ENCODE measurements at regions not wholly inside any gene's neighbourhood (a gene's known extent, or its start where the extent isn't known, plus 50 kb on each side); places are given as distances from the start of the nearest gene placed in this dataset.
A peak's percentile ranks its signal among the peaks of the same experiment; 100 is the strongest.
"Not testable (repeated sequence)": the region's sequence is repeated elsewhere in the genome, so short reads cannot be mapped to it uniquely, and the experiment has no call there.

DNA sequence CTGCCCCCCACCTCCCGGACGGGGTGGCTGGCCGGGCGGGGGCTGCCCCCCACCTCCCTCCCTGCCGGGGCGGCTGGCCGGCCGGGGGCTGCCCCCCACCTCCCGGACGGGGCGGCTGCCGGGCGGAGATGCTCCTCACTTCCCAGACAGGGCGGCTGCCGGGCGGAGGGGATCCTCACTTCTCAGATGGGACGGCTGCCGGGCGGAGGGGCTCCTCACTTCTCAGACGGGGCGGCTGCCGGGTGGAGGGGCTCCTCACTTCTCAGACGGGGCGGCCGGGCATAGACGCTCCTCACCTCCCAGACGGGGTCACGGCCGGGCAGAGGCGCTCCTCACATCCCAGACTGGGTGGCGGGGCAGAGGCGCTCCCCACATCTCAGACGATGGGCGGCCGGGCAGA, 74.8 kb upstream of the NMUR2 start:
- H3K9me3 ChIP-seq (ENCODE audit: control insufficient read depth, low read length); H3K27ac ChIP-seq (ENCODE audit: low read depth in 1 of 2, low read length in 2 of 2); ATAC-seq (ENCODE audit: low FRiP score); H3K27me3 ChIP-seq (ENCODE audit: control insufficient read depth in 1 of 2, insufficient read depth in 2 of 2, low read length in 1 of 2); H3K4me3 ChIP-seq (ENCODE audit: low read length in 2 of 2); DNase-seq; H3K4me1 ChIP-seq (ENCODE audit: control insufficient read depth in 1 of 2, insufficient read depth in 2 of 2, low read length in 2 of 2); intact Hi-C loops (cut with DNase I); H3K36me3 ChIP-seq (ENCODE audit: control insufficient read depth in 1 of 2, insufficient read depth in 2 of 2, low read length in 1 of 2): not testable (repeated sequence)
- WGBS, 2 donors: 94 to 96% methylated on average over 23 to 35 of the region's 35 CpGs

DNA sequence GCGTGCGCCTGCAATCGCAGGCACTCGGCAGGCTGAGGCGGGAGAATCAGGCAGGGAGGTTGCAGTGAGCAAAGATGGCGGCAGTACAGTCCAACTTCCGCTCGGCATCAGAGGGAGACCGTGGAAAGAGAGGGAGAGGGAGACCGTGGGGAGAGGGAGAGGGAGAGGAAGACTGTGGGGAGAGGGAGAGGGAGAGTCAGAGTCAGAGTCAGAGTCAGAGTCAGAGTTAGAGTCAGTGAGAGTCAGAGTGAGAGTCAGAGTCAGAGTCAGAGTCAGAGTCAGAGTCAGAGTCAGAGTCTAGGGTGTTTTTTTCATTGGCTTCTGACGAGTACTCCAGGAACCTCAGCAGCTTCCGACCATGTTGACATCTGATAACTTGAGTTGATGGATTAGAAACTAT, 75.6 kb upstream of the NMUR2 start:
- intact Hi-C loops (cut with DNase I); H3K4me1 ChIP-seq (ENCODE audit: control insufficient read depth in 1 of 2, insufficient read depth in 2 of 2, low read length in 2 of 2); ATAC-seq (ENCODE audit: low FRiP score); H3K9me3 ChIP-seq (ENCODE audit: control insufficient read depth, low read length); H3K27ac ChIP-seq (ENCODE audit: low read depth in 1 of 2, low read length in 2 of 2); H3K4me3 ChIP-seq (ENCODE audit: low read length in 2 of 2); DNase-seq; H3K27me3 ChIP-seq (ENCODE audit: control insufficient read depth in 1 of 2, insufficient read depth in 2 of 2, low read length in 1 of 2); H3K36me3 ChIP-seq (ENCODE audit: control insufficient read depth in 1 of 2, insufficient read depth in 2 of 2, low read length in 1 of 2): not testable (repeated sequence)
- WGBS, 2 donors: 87 to 91% methylated on average over 12 of the region's 12 CpGs

DNA sequence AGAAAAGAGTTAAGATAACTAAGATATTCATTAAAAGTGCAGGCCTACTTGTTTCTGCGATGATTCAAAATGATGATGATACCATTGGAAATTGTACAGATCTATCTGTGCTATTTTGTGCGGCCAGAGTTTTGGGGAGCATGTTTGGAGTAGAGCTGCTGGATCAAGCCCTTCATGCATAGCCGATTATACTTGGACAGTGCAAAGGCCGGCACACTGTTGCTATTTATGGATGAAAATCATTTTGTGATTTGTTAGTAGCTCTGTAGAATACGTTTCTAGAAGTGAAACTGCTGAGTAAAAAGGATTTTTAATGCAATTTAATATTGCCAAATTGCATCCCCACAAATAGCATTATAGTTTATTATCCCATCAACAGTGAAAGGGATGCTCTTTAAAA, 82.1 kb upstream of the NMUR2 start:
- intact Hi-C loops (cut with DNase I): no loop called here
- no peaks in the 10 kb centered on the region for H3K9me3 ChIP-seq (ENCODE audit: control insufficient read depth, low read length)
- DNase-seq (no peak), ATAC-seq (ENCODE audit: low FRiP score) (no peak)
- no peaks in the 10 kb centered on the region for H3K4me1 ChIP-seq (ENCODE audit: control insufficient read depth in 1 of 2, insufficient read depth in 2 of 2, low read length in 2 of 2)
- H3K27ac ChIP-seq (ENCODE audit: low read depth in 1 of 2, low read length in 2 of 2): no peak overlapping the region
- no peaks in the 10 kb centered on the region for H3K36me3 ChIP-seq (ENCODE audit: control insufficient read depth in 1 of 2, insufficient read depth in 2 of 2, low read length in 1 of 2)
- H3K4me3 ChIP-seq (ENCODE audit: low read length in 2 of 2): no peak overlapping the region
- 74 to 75% methylated on average over 5 of the region's 5 CpGs for WGBS, 2 donors
- no peaks in the 10 kb centered on the region for H3K27me3 ChIP-seq (ENCODE audit: control insufficient read depth in 1 of 2, insufficient read depth in 2 of 2, low read length in 1 of 2)

DNA sequence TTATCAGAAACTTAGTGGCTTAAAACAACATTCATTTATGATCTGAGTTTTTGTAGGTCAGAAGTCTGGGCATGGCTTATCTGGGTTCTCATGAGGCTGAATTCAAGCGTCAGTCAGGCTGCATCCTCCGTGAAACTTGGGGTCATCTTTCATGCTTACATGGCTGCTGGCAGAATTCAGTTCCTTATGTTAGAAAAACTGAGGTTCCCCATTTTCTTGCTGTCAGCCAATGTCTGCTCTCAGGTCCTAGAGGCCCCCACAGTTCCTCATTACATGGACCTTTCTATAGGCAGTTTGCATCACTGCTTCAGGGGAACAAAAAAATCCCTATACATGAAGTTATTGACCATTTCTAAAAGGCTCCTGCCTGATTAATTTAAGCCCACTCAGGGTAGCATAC, 83.8 kb upstream of the NMUR2 start:
- intact Hi-C loops (cut with DNase I): no loop called here
- no peak overlapping the region for H3K4me3 ChIP-seq (ENCODE audit: low read length in 2 of 2)
- no peak overlapping the region for H3K27ac ChIP-seq (ENCODE audit: low read depth in 1 of 2, low read length in 2 of 2)
- DNase-seq: no peak
- 63 to 73% methylated on average over 2 of the region's 2 CpGs for WGBS, 2 donors
- ATAC-seq (ENCODE audit: low FRiP score): no peak
- H3K9me3 ChIP-seq (ENCODE audit: control insufficient read depth, low read length): no peaks in the 10 kb centered on the region
- no peaks in the 10 kb centered on the region for H3K27me3 ChIP-seq (ENCODE audit: control insufficient read depth in 1 of 2, insufficient read depth in 2 of 2, low read length in 1 of 2)
- no peaks in the 10 kb centered on the region for H3K36me3 ChIP-seq (ENCODE audit: control insufficient read depth in 1 of 2, insufficient read depth in 2 of 2, low read length in 1 of 2)
- H3K4me1 ChIP-seq (ENCODE audit: control insufficient read depth in 1 of 2, insufficient read depth in 2 of 2, low read length in 2 of 2): no peaks in the 10 kb centered on the region

DNA sequence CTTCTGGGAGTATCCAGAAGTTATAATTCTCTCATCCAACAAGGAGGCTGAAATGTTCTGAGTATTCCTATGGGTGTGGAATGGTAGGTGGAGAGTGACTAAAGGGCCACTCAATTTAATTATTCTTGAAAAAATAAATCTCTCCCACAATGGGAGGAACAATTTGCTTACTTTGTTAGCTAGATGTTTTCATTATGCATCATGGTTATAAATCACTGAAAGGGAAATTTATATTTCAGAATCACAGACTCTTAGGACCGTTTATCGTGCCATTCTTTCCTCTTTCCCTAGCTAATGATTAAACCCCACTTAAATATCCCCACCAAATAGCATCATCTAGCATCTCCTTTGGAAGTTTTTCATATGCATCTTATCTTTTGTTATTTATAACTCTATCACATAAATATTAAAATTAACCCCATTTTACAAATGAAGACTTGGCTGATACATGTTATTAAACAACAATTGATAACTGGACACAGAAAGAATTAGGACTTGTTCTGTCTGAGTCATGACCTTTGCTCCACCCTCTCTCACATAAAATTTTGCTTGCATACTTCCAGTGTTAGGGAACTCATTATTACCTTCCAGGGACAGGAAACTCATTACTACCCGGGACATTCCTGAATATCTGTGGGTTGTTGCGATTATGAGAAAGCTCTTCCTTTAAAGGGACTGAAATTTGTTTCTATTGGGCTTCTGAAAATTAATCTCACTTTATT, 94.9 kb upstream of the NMUR2 start:
- intact Hi-C loops (cut with DNase I): loop anchor here (10.0 kb wide), 1 partner anchor 675 kb away; no protein-coding TSS in a partner anchor
- no peaks in the 10 kb centered on the region for H3K9me3 ChIP-seq (ENCODE audit: control insufficient read depth, low read length)

DNA sequence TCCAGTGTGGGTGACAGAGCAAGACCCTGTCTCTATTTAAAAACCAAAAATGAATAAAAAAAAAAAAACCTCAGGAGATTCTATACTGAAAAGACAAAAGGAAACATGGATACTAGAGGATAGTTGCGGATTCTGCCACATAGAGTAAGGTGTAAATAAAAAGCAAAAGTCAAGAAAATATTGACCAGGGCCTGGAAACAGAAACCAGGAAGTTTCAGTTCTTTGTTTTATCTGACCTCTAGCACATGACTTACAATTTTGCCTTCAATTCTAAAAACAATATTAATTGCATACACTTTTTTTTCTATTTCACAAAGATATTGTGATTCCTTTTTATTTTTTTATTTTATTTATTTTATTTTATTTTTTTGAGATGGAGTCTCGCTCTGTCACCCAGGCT, 96.2 kb upstream of the NMUR2 start:
- DNase-seq (no peak), ATAC-seq (ENCODE audit: low FRiP score) (no peak)
- H3K9me3 ChIP-seq (ENCODE audit: control insufficient read depth, low read length): no peaks in the 10 kb centered on the region
- H3K27ac ChIP-seq (ENCODE audit: low read depth in 1 of 2, low read length in 2 of 2): no peak overlapping the region
- intact Hi-C loops (cut with DNase I): loop anchor here (10.0 kb wide), 1 partner anchor 676 kb away; no protein-coding TSS in a partner anchor
- H3K4me3 ChIP-seq (ENCODE audit: low read length in 2 of 2): no peak overlapping the region
- H3K36me3 ChIP-seq (ENCODE audit: control insufficient read depth in 1 of 2, insufficient read depth in 2 of 2, low read length in 1 of 2): no peaks in the 10 kb centered on the region
- WGBS, 2 donors: 96 to 98% methylated on average over 2 of the region's 2 CpGs
- no peaks in the 10 kb centered on the region for H3K27me3 ChIP-seq (ENCODE audit: control insufficient read depth in 1 of 2, insufficient read depth in 2 of 2, low read length in 1 of 2)
- H3K4me1 ChIP-seq (ENCODE audit: control insufficient read depth in 1 of 2, insufficient read depth in 2 of 2, low read length in 2 of 2): peaks cover 0 to 1% of the 10 kb centered on the region in 2 donors

More for the DNA sequence above, 94.9 kb upstream of the NMUR2 start:
- H3K36me3 ChIP-seq (ENCODE audit: control insufficient read depth in 1 of 2, insufficient read depth in 2 of 2, low read length in 1 of 2): no peaks in the 10 kb centered on the region
- DNase-seq (no peak), ATAC-seq (ENCODE audit: low FRiP score) (no peak)
- H3K27me3 ChIP-seq (ENCODE audit: control insufficient read depth in 1 of 2, insufficient read depth in 2 of 2, low read length in 1 of 2): no peaks in the 10 kb centered on the region
- no peak overlapping the region for H3K4me3 ChIP-seq (ENCODE audit: low read length in 2 of 2)
- H3K4me1 ChIP-seq (ENCODE audit: control insufficient read depth in 1 of 2, insufficient read depth in 2 of 2, low read length in 2 of 2): no peaks in the 10 kb centered on the region
- 39 to 44% methylated on average over 4 of the region's 4 CpGs for WGBS, 2 donors
- H3K27ac ChIP-seq (ENCODE audit: low read depth in 1 of 2, low read length in 2 of 2): no peak overlapping the region

DNA sequence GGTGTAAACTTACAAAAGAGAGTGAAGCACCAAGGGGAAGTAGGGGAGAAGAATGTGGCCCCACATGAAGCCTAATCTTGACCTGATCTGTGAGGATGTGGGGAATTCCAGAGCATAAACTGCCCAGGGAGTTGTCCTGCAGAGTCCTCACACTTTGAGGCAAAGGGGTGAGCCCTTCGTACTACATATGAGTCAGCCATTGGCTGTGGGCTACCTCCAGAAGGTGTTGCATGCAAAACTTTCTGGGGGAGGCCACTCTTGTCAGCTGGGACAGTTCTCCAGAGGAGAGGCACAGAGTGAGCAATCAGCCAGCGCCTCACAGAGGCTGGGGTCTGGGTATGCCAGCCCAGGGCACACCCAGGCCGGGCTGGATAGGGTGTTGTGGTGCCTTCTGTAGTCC, 98.1 kb upstream of the NMUR2 start:
- ATAC-seq (ENCODE audit: low FRiP score) (no peak), DNase-seq (no peak)
- H3K36me3 ChIP-seq (ENCODE audit: control insufficient read depth in 1 of 2, insufficient read depth in 2 of 2, low read length in 1 of 2): no peaks in the 10 kb centered on the region
- H3K4me3 ChIP-seq (ENCODE audit: low read length in 2 of 2): no peak overlapping the region
- H3K27me3 ChIP-seq (ENCODE audit: control insufficient read depth in 1 of 2, insufficient read depth in 2 of 2, low read length in 1 of 2): no peaks in the 10 kb centered on the region
- intact Hi-C loops (cut with DNase I): loop anchor here (10.0 kb wide), 1 partner anchor 678 kb away; no protein-coding TSS in a partner anchor
- WGBS, 2 donors: 89 to 92% methylated on average over 3 of the region's 3 CpGs
- no peaks in the 10 kb centered on the region for H3K9me3 ChIP-seq (ENCODE audit: control insufficient read depth, low read length)
- peaks cover 0 to 1% of the 10 kb centered on the region in 2 donors for H3K4me1 ChIP-seq (ENCODE audit: control insufficient read depth in 1 of 2, insufficient read depth in 2 of 2, low read length in 2 of 2)
- H3K27ac ChIP-seq (ENCODE audit: low read depth in 1 of 2, low read length in 2 of 2): no peak overlapping the region

DNA sequence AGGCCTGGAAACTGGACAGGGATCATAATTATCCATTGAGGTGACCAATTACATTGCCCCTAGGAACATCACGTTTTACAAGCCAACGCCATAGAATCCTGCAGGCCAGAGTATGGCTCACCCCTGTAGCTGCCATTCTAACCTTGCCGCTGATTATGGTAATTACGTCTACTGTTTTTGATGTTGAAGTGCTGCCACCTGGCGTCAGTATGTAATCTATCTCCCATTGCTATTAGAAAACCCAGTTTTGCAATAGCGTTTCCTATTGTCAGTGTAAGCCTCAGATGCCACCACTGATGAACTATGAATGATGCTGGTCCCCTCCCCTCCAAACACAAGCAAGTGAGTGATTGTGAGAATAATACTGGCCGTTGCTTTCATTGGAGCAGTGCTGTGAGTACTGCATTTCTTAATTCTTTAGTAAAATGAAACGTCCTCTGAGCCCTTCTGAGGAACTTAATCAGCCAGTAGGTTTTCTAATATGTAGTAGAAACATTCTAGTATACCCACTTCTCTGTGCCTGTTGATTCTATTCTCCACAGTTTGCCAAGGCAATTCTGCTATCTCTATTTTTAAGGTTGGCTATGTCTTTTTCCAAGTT, 100.5 kb upstream of the NMUR2 start:
- H3K9me3 ChIP-seq (ENCODE audit: control insufficient read depth, low read length): no peaks in the 10 kb centered on the region
- intact Hi-C loops (cut with DNase I): loop anchor here (10.0 kb wide), 1 partner anchor 681 kb away; no protein-coding TSS in a partner anchor
- H3K36me3 ChIP-seq (ENCODE audit: control insufficient read depth in 1 of 2, insufficient read depth in 2 of 2, low read length in 1 of 2): no peaks in the 10 kb centered on the region
- H3K4me3 ChIP-seq (ENCODE audit: low read length in 2 of 2): no peak overlapping the region
- DNase-seq (peak in 1 of 2 donors; percentile 46), ATAC-seq (ENCODE audit: low FRiP score) (peak; percentile 43)
- WGBS, 2 donors: 10 to 11% methylated on average over 8 of the region's 8 CpGs
- no peaks in the 10 kb centered on the region for H3K27me3 ChIP-seq (ENCODE audit: control insufficient read depth in 1 of 2, insufficient read depth in 2 of 2, low read length in 1 of 2)
- peaks cover 0 to 1% of the 10 kb centered on the region in 2 donors for H3K4me1 ChIP-seq (ENCODE audit: control insufficient read depth in 1 of 2, insufficient read depth in 2 of 2, low read length in 2 of 2)
- H3K27ac ChIP-seq (ENCODE audit: low read depth in 1 of 2, low read length in 2 of 2): no peak overlapping the region

DNA sequence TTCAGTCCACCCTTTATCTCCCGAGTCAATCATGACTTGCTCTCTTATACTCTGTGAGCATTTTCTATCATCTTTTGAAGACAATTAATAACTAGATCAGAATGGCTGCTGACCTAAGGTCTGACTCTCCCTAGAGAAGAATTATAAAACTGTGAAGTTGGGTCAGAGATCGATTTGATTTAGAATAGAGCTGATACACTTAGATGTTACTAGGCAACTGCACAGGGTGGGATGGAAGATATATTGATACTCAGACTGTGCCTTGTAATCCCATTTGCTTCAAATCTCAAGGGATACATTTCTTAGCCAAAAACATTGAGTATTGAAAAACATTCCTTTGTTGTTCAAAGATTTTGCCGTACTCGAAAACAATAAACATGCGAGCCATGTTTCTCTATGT, 106.0 kb upstream of the NMUR2 start:
- H3K4me3 ChIP-seq (ENCODE audit: low read length in 2 of 2): no peak overlapping the region
- intact Hi-C loops (cut with DNase I): no loop called here
- no peaks in the 10 kb centered on the region for H3K36me3 ChIP-seq (ENCODE audit: control insufficient read depth in 1 of 2, insufficient read depth in 2 of 2, low read length in 1 of 2)
- DNase-seq (no peak), ATAC-seq (ENCODE audit: low FRiP score) (no peak)
- no peak overlapping the region for H3K27ac ChIP-seq (ENCODE audit: low read depth in 1 of 2, low read length in 2 of 2)
- no peaks in the 10 kb centered on the region for H3K9me3 ChIP-seq (ENCODE audit: control insufficient read depth, low read length)
- 87 to 89% methylated on average over 5 of the region's 5 CpGs for WGBS, 2 donors
- no peaks in the 10 kb centered on the region for H3K27me3 ChIP-seq (ENCODE audit: control insufficient read depth in 1 of 2, insufficient read depth in 2 of 2, low read length in 1 of 2)
- H3K4me1 ChIP-seq (ENCODE audit: control insufficient read depth in 1 of 2, insufficient read depth in 2 of 2, low read length in 2 of 2): no peaks in the 10 kb centered on the region
